RCC 7860 (cell line): ENCODE measurements at regions not wholly inside any gene's neighbourhood (a gene's known extent, or its start where the extent isn't known, plus 50 kb on each side); places are given as distances from the start of the nearest gene placed in this dataset.
"Not testable (repeated sequence)": the region's sequence is repeated elsewhere in the genome, so short reads cannot be mapped to it uniquely, and the experiment has no call there.

ENCODE experiments used
- DNase-seq: peaks from one replicate; pipeline ENCODE4 v3.0.0-alpha.2; 2015; ENCODE audit warnings: low spot score
- FAIRE-seq: peaks from 2 replicates; lab custom pipeline; 2012; peaks lifted over from hg19 to GRCh38; lab: Jason Lieb, UNC

GRCh38 chr18:75697493-75697892 is 270.0 kb upstream of the SMIM21 start:
- DNase-seq: no peak
- FAIRE-seq: no peak

DNA sequence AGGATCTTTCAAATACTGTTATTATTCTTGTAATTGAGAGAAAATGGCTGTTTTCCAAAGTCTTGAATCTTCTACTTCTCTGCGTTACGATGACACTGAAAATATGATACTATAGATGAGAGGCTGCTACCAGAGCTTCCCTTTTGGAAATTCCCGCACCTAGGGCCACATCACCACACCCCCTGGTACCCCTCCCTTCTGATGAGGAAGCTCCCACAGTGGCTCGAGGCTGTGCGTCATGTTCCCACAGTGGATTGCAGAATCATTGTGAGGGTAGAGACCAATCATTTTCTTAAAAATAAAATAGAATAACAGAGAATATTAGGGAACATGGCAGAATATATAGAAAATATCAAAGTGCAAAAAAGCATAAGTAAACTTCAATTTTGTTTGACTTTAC is 268.9 kb upstream of the SMIM21 start:
- DNase-seq (no peak), FAIRE-seq (no peak)

DNA sequence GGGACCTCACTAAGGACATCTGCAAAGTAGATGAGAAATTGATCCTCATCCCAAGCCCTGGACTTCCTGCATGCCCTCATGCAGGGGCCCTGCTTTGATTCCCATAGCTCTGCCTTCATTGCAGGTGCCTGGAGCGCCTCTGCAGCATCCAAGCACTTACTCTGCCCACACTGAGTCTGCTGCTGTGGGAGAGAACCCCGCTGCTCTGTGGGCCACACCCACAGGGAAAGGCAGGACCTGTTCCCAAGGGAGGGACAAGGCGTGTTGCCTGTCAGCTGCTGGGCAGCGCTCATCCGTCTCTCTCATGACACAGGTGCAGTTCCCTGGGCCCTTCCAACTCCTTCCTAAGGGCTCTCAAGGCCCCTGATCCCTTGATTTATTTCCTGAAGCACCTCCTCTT is 266.8 kb upstream of the SMIM21 start:
- FAIRE-seq: no peak
- DNase-seq: no peak

DNA sequence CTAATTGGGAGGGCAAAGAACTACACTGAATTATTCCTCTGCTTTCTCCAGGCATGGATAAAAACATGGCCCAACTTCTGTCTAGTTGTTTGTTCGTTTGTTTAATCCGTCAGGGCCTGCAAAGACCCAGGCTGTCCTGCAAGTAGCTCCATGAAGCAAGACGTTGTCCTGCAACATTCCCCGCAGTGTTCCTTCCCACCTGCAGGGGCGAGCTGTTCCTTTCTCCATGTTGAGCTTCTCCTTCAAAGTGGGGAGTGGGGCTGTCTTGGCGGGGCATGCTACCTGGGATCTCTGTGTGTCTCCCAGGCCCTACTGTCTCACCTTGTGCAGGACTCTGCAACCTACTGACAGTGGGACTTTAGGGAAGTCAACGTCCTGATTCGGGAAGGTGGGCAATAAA is 264.0 kb upstream of the SMIM21 start:
- no peak for FAIRE-seq
- no peak for DNase-seq

- DNase-seq, FAIRE-seq: not testable (repeated sequence)
Measured at GRCh38 chr18:75690283-75690682, 262.8 kb upstream of the SMIM21 start.

DNA sequence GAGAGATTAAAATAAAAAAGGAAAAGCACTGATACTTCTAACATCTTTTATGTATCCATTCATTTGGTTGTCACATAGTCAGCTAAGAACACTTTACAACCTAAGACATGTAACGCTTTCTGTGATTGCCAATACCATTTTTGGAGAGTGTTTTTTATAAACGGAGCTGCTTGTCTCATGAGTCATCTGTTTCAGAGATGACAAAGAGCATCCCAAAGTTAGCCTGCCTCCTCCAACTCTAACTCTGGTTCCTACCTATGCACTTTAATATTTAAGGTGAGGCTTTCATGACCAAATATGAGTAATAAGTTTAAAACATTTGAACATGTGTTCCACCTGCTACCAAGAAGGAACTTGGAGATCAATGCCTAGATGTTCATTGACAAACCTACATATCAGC is 260.1 kb upstream of the SMIM21 start:
- no peak for DNase-seq
- no peak for FAIRE-seq

DNA sequence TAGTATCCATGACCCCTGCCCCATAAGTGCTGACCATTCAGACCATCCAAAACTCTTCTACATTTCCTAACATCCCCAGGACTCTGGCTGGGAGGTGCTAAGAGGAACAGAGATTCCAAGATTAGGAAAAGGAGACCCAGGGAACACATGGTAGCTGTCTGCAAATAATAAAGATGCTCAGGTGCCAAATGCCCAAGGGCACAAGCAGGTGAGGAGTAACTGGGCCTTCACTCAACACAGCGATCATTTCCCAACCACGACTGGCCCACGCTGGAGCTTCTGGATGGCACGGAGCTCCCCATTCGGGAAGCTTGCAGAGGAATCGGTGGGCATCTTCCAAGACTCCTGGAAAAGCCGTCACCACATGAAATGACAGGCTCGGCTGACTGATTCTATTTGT is 255.9 kb upstream of the SMIM21 start:
- no peak for FAIRE-seq
- no peak for DNase-seq

DNA sequence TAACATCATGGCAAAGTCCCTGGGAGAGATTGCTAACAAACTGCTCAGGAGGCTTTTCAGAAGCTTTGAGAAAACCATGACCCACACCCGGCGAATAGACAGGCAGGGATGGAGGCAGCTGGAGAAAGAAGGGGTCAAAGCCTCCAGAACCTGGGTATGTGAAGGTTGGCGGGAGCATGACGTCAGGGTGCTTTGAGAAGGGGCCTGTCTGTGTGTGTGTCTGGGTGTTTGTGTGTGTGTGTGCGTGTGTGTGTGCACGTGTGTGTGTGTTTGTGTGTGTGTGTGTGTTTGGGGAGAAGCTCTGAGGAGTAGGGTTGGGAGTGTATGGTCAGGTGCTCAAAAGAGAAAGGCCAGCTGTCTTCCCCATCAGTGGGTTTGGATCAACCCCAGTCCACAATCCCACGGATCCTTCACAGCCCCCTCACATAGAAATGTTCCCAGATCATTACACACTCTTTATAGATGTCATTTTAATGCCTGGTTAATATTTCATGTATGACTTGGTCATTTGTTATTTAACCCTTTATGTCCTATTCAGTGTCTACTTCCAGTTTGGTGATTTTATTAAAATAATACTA is 254.1 kb upstream of the SMIM21 start:
- no peak for FAIRE-seq
- no peak for DNase-seq

DNA sequence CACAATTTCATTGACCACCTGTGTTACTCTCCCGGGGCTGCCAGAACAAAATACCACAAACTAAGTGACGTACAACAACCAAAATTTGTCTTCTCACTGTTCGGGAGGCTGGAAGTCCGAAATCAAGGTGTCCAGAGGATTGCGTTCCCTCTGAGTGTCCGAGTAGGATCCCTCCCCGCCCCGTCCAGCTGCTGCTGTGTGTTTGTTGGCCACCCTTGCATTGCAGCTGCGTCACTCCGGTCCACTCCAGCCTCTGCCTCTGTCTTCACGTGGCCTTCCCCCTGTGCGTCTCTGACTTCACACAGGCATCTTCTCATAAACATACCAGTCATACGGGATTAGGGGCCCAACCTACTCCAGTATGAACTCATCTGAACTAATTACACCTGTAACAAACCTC is 251.8 kb upstream of the SMIM21 start:
- FAIRE-seq (no peak), DNase-seq (no peak)

DNA sequence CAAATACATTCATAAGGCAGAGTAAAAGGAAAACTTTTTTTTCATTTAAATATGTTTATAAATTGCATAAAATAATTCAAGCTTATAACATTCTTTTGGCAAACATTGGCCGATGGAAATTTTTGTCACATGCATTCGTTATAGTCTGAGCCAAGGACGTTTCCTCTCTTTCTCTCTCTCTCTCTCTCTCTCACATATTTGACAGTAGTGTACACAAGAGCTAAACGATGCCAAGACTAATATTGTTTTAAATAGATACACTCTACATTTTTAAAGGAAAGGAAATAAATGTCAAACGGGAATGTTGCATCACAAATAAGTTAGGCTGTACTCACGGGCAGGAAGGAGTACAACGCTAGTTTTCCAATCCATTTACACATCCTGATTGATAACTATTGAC is 251.1 kb upstream of the SMIM21 start:
- DNase-seq (no peak), FAIRE-seq (no peak)

GRCh38 chr18:75677696-75678455 is 250.4 kb upstream of the SMIM21 start:
- no peak for DNase-seq
- FAIRE-seq: no peak

- FAIRE-seq (no peak), DNase-seq (no peak)
Measured at GRCh38 chr18:75660932-75661331, 233.4 kb upstream of the SMIM21 start.

DNA sequence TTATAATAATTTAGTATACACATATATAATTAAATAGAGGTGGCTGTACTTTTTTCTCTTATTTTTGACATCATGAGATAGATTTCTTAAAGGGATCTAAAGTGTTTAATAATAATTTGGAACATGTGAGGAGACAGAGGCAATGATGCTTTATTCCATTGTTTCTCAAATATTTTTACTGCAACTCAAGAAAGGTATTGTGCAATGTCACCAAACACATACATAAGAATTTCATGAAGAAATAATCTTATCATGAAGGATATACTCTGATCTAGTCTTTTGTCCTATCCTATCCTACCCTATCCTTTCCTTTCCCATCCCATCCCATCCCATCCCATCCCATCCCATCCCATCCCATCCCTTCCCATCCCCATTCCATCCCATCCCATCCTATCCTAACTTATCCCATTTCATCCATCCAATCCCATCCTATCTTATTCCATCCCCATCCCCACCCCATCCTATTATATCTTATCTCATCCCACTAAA is 232.1 kb upstream of the SMIM21 start:
- FAIRE-seq: no peak
- DNase-seq: no peak

GRCh38 chr18:75658330-75658729 is 230.8 kb upstream of the SMIM21 start:
- FAIRE-seq: no peak
- no peak for DNase-seq

DNA sequence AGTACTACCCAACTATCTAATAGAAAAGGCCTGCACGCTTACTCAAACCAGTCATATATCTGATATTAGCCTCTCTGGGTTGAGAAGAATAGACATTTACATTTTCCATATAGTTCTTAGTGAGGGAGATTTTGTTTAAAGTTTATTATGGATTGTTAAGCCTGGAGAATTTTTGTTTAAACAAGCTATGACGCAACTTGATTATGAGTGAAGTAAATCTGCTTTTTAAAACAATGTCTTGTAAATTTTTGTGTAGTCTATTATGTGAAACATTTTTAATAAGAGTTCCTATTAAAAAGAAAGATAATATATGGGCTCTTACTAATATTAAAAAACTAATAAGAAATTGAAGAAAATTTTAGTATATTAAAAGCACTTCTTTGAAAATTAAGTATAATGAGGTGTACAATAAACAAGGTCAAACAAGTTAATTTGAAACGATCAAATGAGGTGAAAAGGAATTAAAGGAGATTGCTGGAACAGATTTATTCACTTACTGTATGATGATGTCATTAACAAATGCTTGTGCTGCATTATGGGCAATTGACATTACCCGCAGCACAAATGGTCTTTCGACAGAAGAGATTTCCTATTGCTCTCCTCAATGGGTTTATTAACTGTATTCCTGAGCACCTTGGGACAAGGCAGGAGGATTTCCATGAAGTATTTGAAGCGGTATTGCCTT is 229.2 kb upstream of the SMIM21 start:
- no peak for FAIRE-seq
- DNase-seq: no peak

GRCh38 chr18:75656035-75656434 is 228.5 kb upstream of the SMIM21 start:
- no peak for DNase-seq

DNA sequence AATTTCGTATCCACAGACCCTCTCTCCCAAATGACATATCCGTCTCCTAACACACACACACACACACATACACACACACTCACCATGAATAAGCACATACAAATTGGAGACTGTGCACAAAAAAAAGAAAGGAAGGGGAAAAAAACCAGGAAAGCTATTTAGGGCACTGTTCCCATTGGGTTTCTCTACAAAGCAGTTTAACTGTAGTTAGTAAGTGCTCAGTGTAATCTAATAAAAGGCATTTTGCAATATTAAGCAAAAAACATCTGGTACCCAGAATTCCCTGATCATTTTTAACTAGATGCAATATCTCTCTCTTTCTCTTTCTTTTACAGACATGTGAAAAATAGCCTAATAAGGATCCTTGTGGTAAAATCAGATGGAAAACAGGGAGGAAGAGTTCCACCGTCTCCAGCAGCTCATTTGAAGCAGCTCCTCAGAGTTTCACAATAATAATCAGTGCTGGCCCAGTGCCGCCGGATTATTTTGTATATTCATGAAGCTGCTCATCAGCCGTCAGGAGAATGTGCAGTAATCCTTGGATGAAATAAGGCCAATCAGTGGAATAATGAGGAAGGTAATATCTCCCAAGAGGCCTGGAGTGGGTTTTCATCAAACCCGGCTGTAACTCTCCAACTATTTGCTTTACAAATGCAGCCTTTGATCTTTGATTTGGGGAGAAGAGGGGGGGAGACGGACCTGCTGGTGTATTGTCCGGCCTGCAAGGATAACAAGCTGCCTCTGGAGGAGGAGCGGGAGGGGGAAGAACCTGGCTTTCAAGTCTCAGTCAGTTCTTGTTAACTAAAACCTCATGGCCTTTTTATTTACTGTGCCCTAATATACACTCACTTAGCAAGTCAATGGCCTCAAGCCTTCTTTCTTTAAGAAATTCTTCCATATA is 227.6 kb upstream of the SMIM21 start:
- DNase-seq (no peak), FAIRE-seq (no peak)

More at GRCh38 chr18:75656035-75656434, 228.5 kb upstream of the SMIM21 start:
- no peak for FAIRE-seq

GRCh38 chr18:75654386-75654785 is 226.9 kb upstream of the SMIM21 start:
- DNase-seq (no peak), FAIRE-seq (no peak)

DNA sequence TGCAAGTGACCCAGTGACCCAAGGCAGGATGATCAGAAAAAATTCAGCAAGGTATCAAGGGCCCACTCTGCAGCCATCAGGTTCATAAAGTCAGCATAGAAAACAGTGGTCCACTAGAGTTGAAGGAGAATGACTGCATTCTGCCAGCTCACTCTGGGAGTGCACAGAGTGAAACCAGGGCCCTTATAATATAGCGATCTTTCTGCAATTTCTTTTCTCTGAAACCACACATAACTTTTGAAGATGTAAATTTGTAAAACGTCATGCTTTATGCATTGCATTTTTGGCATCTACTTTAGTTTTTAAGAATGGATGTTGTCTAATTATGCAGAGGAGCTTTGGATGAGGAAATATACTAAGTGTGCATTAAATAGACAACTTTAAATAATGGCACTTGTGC is 225.0 kb upstream of the SMIM21 start:
- DNase-seq: no peak

DNA sequence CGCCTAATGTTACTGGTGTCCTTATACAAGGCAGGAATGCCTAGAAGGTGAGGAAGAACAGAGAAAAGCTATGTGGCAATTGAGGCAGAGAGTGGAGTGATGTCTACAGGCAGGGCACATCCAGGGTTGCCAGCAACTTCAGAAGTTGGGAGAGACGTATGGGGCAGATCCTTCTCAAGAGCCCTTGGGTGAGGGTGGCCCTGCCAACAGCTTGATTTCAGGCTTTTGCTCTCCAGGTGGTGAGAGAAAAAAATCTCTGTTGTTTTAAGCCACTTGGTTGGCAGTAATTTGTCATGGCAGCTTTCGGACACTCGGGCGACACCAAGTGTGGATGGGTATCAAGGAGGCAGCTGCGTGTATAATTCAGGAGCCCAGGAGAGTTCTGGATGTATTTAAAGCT is 217.4 kb upstream of the SMIM21 start:
- DNase-seq: no peak
- no peak for FAIRE-seq

More for the DNA sequence above, 225.0 kb upstream of the SMIM21 start:
- no peak for FAIRE-seq

- no peak for FAIRE-seq
- no peak for DNase-seq
Measured at GRCh38 chr18:75643083-75643482, 215.6 kb upstream of the SMIM21 start.
